IMR-90 (cell line): ENCODE measurements at regions not wholly inside any gene's neighbourhood (a gene's known extent, or its start where the extent isn't known, plus 50 kb on each side); places are given as distances from the start of the nearest gene placed in this dataset.

Experiments
- ATAC-seq: fragments of 200-7000 bp; cut with Tn5 transposase; 2 replicates; pipeline ENCODE4 v1.9.1; 2020; ENCODE audit warnings: low read depth, mild to moderate bottlenecking, moderate library complexity
- BruUV-seq: library from RNA; stranded (reverse); fragments of 400-500 nt; replicated peaks from 2 replicates; lab custom pipeline; 2021; lab: Mats Ljungman, UMichigan
- CTCF ChIA-PET: fragments of 300-600 bp; formaldehyde crosslinking; extraction: SDS; loops from one replicate; lab custom pipeline; 2021; ENCODE audit warnings: antibody characterized with exemption; lab: Yijun Ruan, JAX
- POLR2A ChIA-PET: fragments of 300-600 bp; sonication (Branson Sonifier 250); formaldehyde crosslinking; loops from one replicate; lab custom pipeline; 2022; ENCODE audit warnings: antibody characterized with exemption; ENCODE audit not compliant: unreplicated experiment; lab: Charles Lee
- DNase-seq: peaks from one replicate; pipeline ENCODE4 v3.0.0; 2013
- H2AFZ ChIP-seq: replicated peaks from 2 replicates; pipeline ENCODE3; 2013; ENCODE audit warnings: low read length, mild to moderate bottlenecking; ENCODE audit not compliant: poor library complexity
- H2AK5ac ChIP-seq: 2 replicates; pipeline ENCODE4 v1.6.1; 2013; ENCODE audit warnings: low read depth, low read length, inconsistent platforms
- H2AK9ac ChIP-seq: replicated peaks from 2 replicates; pipeline ENCODE3; 2013; ENCODE audit warnings: mild to moderate bottlenecking, low read depth, low read length, moderate library complexity; ENCODE audit not compliant: poor library complexity
- H2BK120ac ChIP-seq: 2 replicates; pipeline ENCODE4 v1.6.1; 2013; ENCODE audit warnings: low read depth, low read length, inconsistent platforms
- H2BK15ac ChIP-seq: 3 replicates; pipeline ENCODE4 v1.6.1; 2013; ENCODE audit warnings: low read depth, low read length, inconsistent platforms
- H2BK20ac ChIP-seq: 2 replicates; pipeline ENCODE4 v1.6.1; 2013; ENCODE audit warnings: low read depth, mild to moderate bottlenecking, inconsistent platforms, low read length, moderate library complexity
- H2BK5ac ChIP-seq: 2 replicates; pipeline ENCODE4 v1.6.1; 2013; ENCODE audit warnings: mild to moderate bottlenecking, low read depth, low read length, inconsistent platforms; ENCODE audit not compliant: poor library complexity, severe bottlenecking
- H3K14ac ChIP-seq: replicated peaks from 2 replicates; pipeline ENCODE4 v1.6.1; 2013; ENCODE audit warnings: low read depth, low read length, inconsistent platforms
- H3K18ac ChIP-seq: 2 replicates; pipeline ENCODE4 v1.6.1; 2013; ENCODE audit warnings: low read depth, low read length, control low read depth
- H3K23ac ChIP-seq: 2 replicates; pipeline ENCODE4 v1.6.1; 2013; ENCODE audit warnings: low read depth, low read length, inconsistent platforms
- H3K27ac ChIP-seq: 2 replicates; pipeline ENCODE4 v1.5.1; 2013; ENCODE audit warnings: mild to moderate bottlenecking, control low read depth, low read length; ENCODE audit not compliant: insufficient read depth
- H3K27me3 ChIP-seq: 2 replicates; pipeline ENCODE4 v1.6.1; 2013; ENCODE audit warnings: low read length; ENCODE audit not compliant: control insufficient read depth, insufficient read depth
- H3K36me3 ChIP-seq: 2 replicates; pipeline ENCODE4 v1.6.1; 2013; ENCODE audit warnings: low read length, mixed read lengths; ENCODE audit not compliant: control insufficient read depth, insufficient read depth
- H3K4ac ChIP-seq: 2 replicates; pipeline ENCODE4 v1.6.1; 2013; ENCODE audit warnings: low read depth, low read length, inconsistent platforms
- H3K4me1 ChIP-seq: 2 replicates; pipeline ENCODE4 v1.6.1; 2013; ENCODE audit warnings: low read length, mixed read lengths; ENCODE audit not compliant: control insufficient read depth, insufficient read depth
- H3K4me2 ChIP-seq: 2 replicates; pipeline ENCODE4 v1.6.1; 2013; ENCODE audit warnings: low read depth, mild to moderate bottlenecking, control low read depth, low read length, moderate library complexity
- H3K4me3 ChIP-seq: 2 replicates; pipeline ENCODE4 v1.5.1; 2013; ENCODE audit warnings: low read depth, mild to moderate bottlenecking, control low read depth, low read length, moderate library complexity; ENCODE audit not compliant: insufficient read depth
- H3K56ac ChIP-seq: 2 replicates; pipeline ENCODE4 v1.6.1; 2013; ENCODE audit warnings: low read length, inconsistent platforms; ENCODE audit not compliant: insufficient read depth; ENCODE audit errors: extremely low read depth
- H3K79me1 ChIP-seq, 2 experiments: 2 replicates each; pipeline ENCODE4 v1.6.1; 2013; ENCODE audit warnings: low read length in 2 of 2, inconsistent platforms in 1 of 2, low read depth in 1 of 2
- H3K9ac ChIP-seq: 2 replicates; pipeline ENCODE4 v1.6.1; 2013; ENCODE audit warnings: low read depth, low read length, control low read depth
- H3K9me1 ChIP-seq: 2 replicates; pipeline ENCODE4 v1.6.1; 2013; ENCODE audit warnings: low read length, inconsistent platforms; ENCODE audit not compliant: insufficient read depth
- H3K9me3 ChIP-seq: 2 replicates; pipeline ENCODE4 v1.6.1; 2013; ENCODE audit warnings: low read length; ENCODE audit not compliant: control insufficient read depth, insufficient read depth
- H4K20me1 ChIP-seq: 2 replicates; pipeline ENCODE4 v1.6.1; 2013; ENCODE audit warnings: low read length, inconsistent platforms; ENCODE audit not compliant: insufficient read depth
- H4K5ac ChIP-seq: 2 replicates; pipeline ENCODE4 v1.6.1; 2013; ENCODE audit warnings: mild to moderate bottlenecking, low read depth, low read length, control low read depth
- H4K8ac ChIP-seq, 2 experiments: 2 replicates each; pipeline ENCODE4 v1.6.1; 2013; ENCODE audit warnings: low read depth in 2 of 2, low read length in 2 of 2, control low read depth in 1 of 2, inconsistent platforms in 1 of 2
- H4K91ac ChIP-seq: 2 replicates; pipeline ENCODE4 v1.6.1; 2013; ENCODE audit warnings: low read depth, low read length, inconsistent platforms; ENCODE audit not compliant: insufficient read depth
- BHLHE40 ChIP-seq: fragments of 150-350 bp; IDR thresholded peaks from 2 replicates; pipeline ENCODE4 v1.6.1; 2016; ENCODE audit warnings: mild to moderate bottlenecking, low read depth, low read length
- CEBPB ChIP-seq: IDR thresholded peaks from 2 replicates; pipeline ENCODE4 v1.6.1; 2012; ENCODE audit warnings: low read depth, low read length, improper control_type of control experiment
- CHD1 ChIP-seq: IDR thresholded peaks from 2 replicates; pipeline ENCODE4 v1.6.1; 2012; ENCODE audit warnings: low read depth, low read length, improper control_type of control experiment
- ELK1 ChIP-seq: fragments of 150-350 bp; IDR thresholded peaks from 2 replicates; pipeline ENCODE4 v1.6.1; 2016; ENCODE audit warnings: low read depth, mild to moderate bottlenecking, low read length, moderate library complexity, borderline replicate concordance
- MAZ ChIP-seq: IDR thresholded peaks from 2 replicates; pipeline ENCODE4 v1.6.1; 2012; ENCODE audit warnings: low read depth, mild to moderate bottlenecking, low read length, improper control_type of control experiment, moderate library complexity, borderline replicate concordance
- MXI1 ChIP-seq: IDR thresholded peaks from 2 replicates; pipeline ENCODE4 v1.6.1; 2012; ENCODE audit warnings: low read depth, mild to moderate bottlenecking, low read length, moderate library complexity, borderline replicate concordance
- NFE2L2 ChIP-seq: fragments of 150-350 bp; IDR thresholded peaks from 2 replicates; pipeline ENCODE4 v1.6.1; 2016; ENCODE audit warnings: low read depth, mild to moderate bottlenecking, low read length
- RAD21 ChIP-seq: IDR thresholded peaks from 2 replicates; pipeline ENCODE4 v1.6.1; 2012; ENCODE audit warnings: low read length, improper control_type of control experiment
- SMC3 ChIP-seq: fragments of 150-350 bp; IDR thresholded peaks from 2 replicates; pipeline ENCODE4 v1.6.1; 2016; ENCODE audit warnings: low read depth, mild to moderate bottlenecking, antibody characterized with exemption, low read length, moderate library complexity
- USF2 ChIP-seq: fragments of 150-350 bp; IDR thresholded peaks from 2 replicates; pipeline ENCODE4 v1.6.1; 2017; ENCODE audit warnings: mild to moderate bottlenecking, antibody characterized with exemption, low read length, low read depth
- WGBS, 2 experiments: methylation state at CpG; one replicate each; pipeline versions ENCODE4 v1.1.5 to v1.1.7; 2013; ENCODE audit warnings: missing lambda C conversion rate in 2 of 2; ENCODE audit not compliant: insufficient read length in 1 of 2; ENCODE audit errors: extremely low coverage in 2 of 2; 5-methylcytosine and 5-hydroxymethylcytosine counted together
- dilution Hi-C: fragments of 300-500 bp; cut with HindIII; formaldehyde crosslinking; loops from one replicate; pipeline ENCODE4 v1.14.3; 2018; ENCODE audit warnings: low sequenced_read_pairs; ENCODE audit not compliant: unreplicated experiment
- in situ Hi-C: fragments of 300-500 bp; cut with MboI; formaldehyde crosslinking; loops from 3 replicates; pipeline ENCODE4 v1.14.3; 2019; ENCODE audit warnings: low sequenced_read_pairs, inconsistent platforms, mixed read lengths
- intact Hi-C: fragments of 100-400 bp; cut with micrococcal nuclease; formaldehyde crosslinking; loops from 2 replicates; pipeline ENCODE4 v1.10.0; 2022

GRCh38 chr2:175362331-175362730, 180.8 kb upstream of the ATP5MC3 start:
- Histone ChIP-seq H3K14ac (no peak overlapping the region), H3K9me1 (no peaks in the 10 kb centered on the region), H2AK5ac (no peak overlapping the region), H3K23ac (no peak overlapping the region), H3K18ac (no peak overlapping the region), H2BK15ac (no peak overlapping the region), H2AK9ac (no peak overlapping the region), H2BK120ac (no peak overlapping the region), H3K27ac (no peak overlapping the region), H3K4me3 (no peak overlapping the region), H3K4ac (no peak overlapping the region), H2BK20ac (no peak overlapping the region), H3K4me1 (no peaks in the 10 kb centered on the region), H3K36me3 (no peaks in the 10 kb centered on the region), H3K9me3 (no peaks in the 10 kb centered on the region), H3K27me3 (peaks cover 4% of the 10 kb centered on the region), H2AFZ (no peak overlapping the region), H3K9ac (no peak overlapping the region), H4K8ac (no peak overlapping the region), H2BK5ac (no peak overlapping the region), H4K91ac (no peak overlapping the region), H3K4me2 (no peak overlapping the region), H3K79me1 (no peaks in the 10 kb centered on the region), H4K20me1 (no peaks in the 10 kb centered on the region; the same call in 1 of the 2 replicates), H3K56ac (no peak overlapping the region), H4K5ac (no peak overlapping the region)
- no TSS peak for BruUV-seq
- ChIA-PET CTCF (no interaction called here), POLR2A (no interaction called here)
- TF ChIP-seq ELK1 (no peak), RAD21 (no peak), BHLHE40 (no peak), USF2 (no peak), CHD1 (no peak), MAZ (no peak), MXI1 (no peak), NFE2L2 (no peak), SMC3 (no peak), CEBPB (no peak)
- ATAC-seq, result no peak
- 20% methylated on average over 1 of the region's 4 CpGs; no CpG with 5 or more reads in 1 of the 2 experiments for WGBS, 2 experiments
- in situ Hi-C loops, result loop anchor here (10.0 kb wide), 1 partner anchor 732 kb away; the partner anchor contains the start of genes HOXD12 and HOXD13
- DNase-seq, result no peak
- dilution Hi-C loops, result no loop called here
- intact Hi-C loops, result no loop called here
